Daoy (cell line): ENCODE measurements at regions not wholly inside any gene's neighbourhood (a gene's known extent, or its start where the extent isn't known, plus 50 kb on each side); places are given as distances from the start of the nearest gene placed in this dataset.

Source experiments
- DNase-seq: peaks from one replicate; pipeline ENCODE4 v3.0.0-alpha.2; 2015; ENCODE audit warnings: low read depth

GRCh38 chr3:94694894-94695293, 632.0 kb downstream of the NSUN3 start:
- DNase-seq, result no peak

- DNase-seq, result no peak
Measured at GRCh38 chr3:94704467-94704866, 641.6 kb downstream of the NSUN3 start.

GRCh38 chr3:94709249-94709902, 646.5 kb downstream of the NSUN3 start:
- no peak for DNase-seq

GRCh38 chr3:94714194-94714593, 651.3 kb downstream of the NSUN3 start:
- DNase-seq, result no peak

- no peak for DNase-seq
Measured at GRCh38 chr3:94716326-94717018, 653.6 kb downstream of the NSUN3 start.

GRCh38 chr3:94734206-94734605, 671.3 kb downstream of the NSUN3 start:
- no peak for DNase-seq

- no peak for DNase-seq
Measured at GRCh38 chr3:94735354-94735753, 672.5 kb downstream of the NSUN3 start.

GRCh38 chr3:94737116-94737515, 674.3 kb downstream of the NSUN3 start:
- DNase-seq, result no peak

GRCh38 chr3:94739420-94739819, 676.6 kb downstream of the NSUN3 start:
- DNase-seq, result no peak

- DNase-seq, result no peak
Measured at GRCh38 chr3:94758751-94759150, 695.9 kb downstream of the NSUN3 start.

GRCh38 chr3:94772402-94772801, 709.5 kb downstream of the NSUN3 start:
- no peak for DNase-seq

GRCh38 chr3:94775746-94776145, 712.9 kb downstream of the NSUN3 start:
- no peak for DNase-seq

GRCh38 chr3:94776401-94776915, 713.6 kb downstream of the NSUN3 start:
- no peak for DNase-seq

- DNase-seq, result no peak
Measured at GRCh38 chr3:94778289-94778688, 715.4 kb downstream of the NSUN3 start.

- no peak for DNase-seq
Measured at GRCh38 chr3:94778814-94779494, 716.1 kb downstream of the NSUN3 start.

- no peak for DNase-seq
Measured at GRCh38 chr3:94779699-94780098, 716.8 kb downstream of the NSUN3 start.

GRCh38 chr3:94784274-94784673, 721.4 kb downstream of the NSUN3 start:
- no peak for DNase-seq

- DNase-seq, result no peak
Measured at GRCh38 chr3:94787066-94787465, 724.2 kb downstream of the NSUN3 start.

- no peak for DNase-seq
Measured at GRCh38 chr3:94787734-94788270, 724.9 kb downstream of the NSUN3 start.

- DNase-seq, result no peak
Measured at GRCh38 chr3:94794563-94794962, 731.7 kb downstream of the NSUN3 start.

- no peak for DNase-seq
Measured at GRCh38 chr3:94799420-94800060, 736.7 kb downstream of the NSUN3 start.

- DNase-seq, result no peak
Measured at GRCh38 chr3:94811836-94812235, 749.0 kb downstream of the NSUN3 start.
